Upper lobe of left lung (tissue), 4 donors: ENCODE measurements at regions not wholly inside any gene's neighbourhood (a gene's known extent, or its start where the extent isn't known, plus 50 kb on each side); places are given as distances from the start of the nearest gene placed in this dataset.

ENCODE experiments used
- CTCF ChIP-seq, 6 experiments: fragments of 450-650 bp in 4 of 6; fragments of 200-600 bp in 2 of 6; sonication (generic) in 2 of 6; IDR thresholded peaks; one replicate each; pipeline ENCODE4 v1.5.1; 2016 to 2019; ENCODE audit warnings: antibody characterized with exemption in 6 of 6
- POLR2A ChIP-seq, 4 donors: fragments of 450-650 bp; IDR thresholded peaks; one replicate each; pipeline ENCODE4 v1.5.1; 2016 to 2017; ENCODE audit warnings: antibody characterized with exemption in 4 of 4, mild to moderate bottlenecking in 2 of 4

- TF ChIP-seq POLR2A (IDR thresholded peaks at IDR 0.05) (no peak), CTCF (IDR thresholded peaks at IDR 0.05) (no peak)
These were observed 168.1 kb upstream of the SOX21 start for GRCh38 chr13:94880463-94880862.
